Prostate gland (tissue), 2 donors: ENCODE measurements at regions not wholly inside any gene's neighbourhood (a gene's known extent, or its start where the extent isn't known, plus 50 kb on each side); places are given as distances from the start of the nearest gene placed in this dataset.
A peak's percentile ranks its signal among the peaks of the same experiment; 100 is the strongest.

Experiments
- DNase-seq: peaks from one replicate; pipeline ENCODE4 v3.0.0-alpha.2; 2019; ENCODE audit warnings: low spot score
- H3K27ac ChIP-seq, 2 donors: fragments of 200-600 bp; sonication (generic); 2 replicates each; pipeline ENCODE4 v1.5.1; 2017 to 2019
- H3K27me3 ChIP-seq: fragments of 200-600 bp; sonication (generic); replicated peaks from 2 replicates; pipeline ENCODE4 v1.5.1; 2019; ENCODE audit not compliant: insufficient read depth
- H3K36me3 ChIP-seq, 2 donors: fragments of 200-600 bp; sonication (generic); 1 replicate in 1 of 2; 2 replicates in 1 of 2; pipeline versions ENCODE4 v1.5.1 to v1.8.1; 2017 to 2019
- H3K4me1 ChIP-seq: fragments of 200-600 bp; sonication (generic); replicated peaks from 2 replicates; pipeline ENCODE4 v1.5.1; 2019
- H3K4me3 ChIP-seq, 2 donors: fragments of 200-600 bp; sonication (generic); 2 replicates each; pipeline ENCODE4 v1.5.1; 2017 to 2019
- H3K9me3 ChIP-seq: fragments of 200-600 bp; sonication (generic); 2 replicates; pipeline ENCODE4 v1.5.1; 2017
- CTCF ChIP-seq, 4 experiments: fragments of 200-600 bp in 2 of 4; fragments of 450-650 bp in 2 of 4; sonication (generic) in 2 of 4; IDR thresholded peaks; 1 replicate in 3 of 4; 2 replicates in 1 of 4; pipeline ENCODE4 v1.5.1; 2016 to 2019; ENCODE audit warnings: antibody characterized with exemption in 4 of 4, mild to moderate bottlenecking in 2 of 4, moderate library complexity in 2 of 4
- POLR2AphosphoS5 ChIP-seq: sonication (generic); formaldehyde crosslinking; IDR thresholded peaks from one replicate; pipeline ENCODE4 v1.6.1; 2017; ENCODE audit warnings: antibody characterized with exemption
- WGBS: methylation state at CpG from one replicate; pipeline ENCODE4 v1.1.5; 2018; 5-methylcytosine and 5-hydroxymethylcytosine counted together
- intact Hi-C: fragments of 100-400 bp; cut with DNase I; formaldehyde crosslinking; loops from one replicate; pipeline ENCODE4 v1.14.2; 2022

GRCh38 chr3:156604642-156605144, 49.8 kb upstream of the SSR3 start:
- H3K9me3 ChIP-seq, result no peaks in the 10 kb centered on the region
- WGBS, result 84% methylated on average over 2 of the region's 2 CpGs
- no peak for TF ChIP-seq CTCF (IDR thresholded peaks at IDR 0.05)
- TF ChIP-seq POLR2AphosphoS5, result no peak
- H3K27me3 ChIP-seq, result no peaks in the 10 kb centered on the region
- DNase-seq, result no peak
- no peak overlapping the region for H3K4me3 ChIP-seq
- H3K27ac ChIP-seq, result peak overlapping the region in 1 of 2 donors; percentile 57
- no peaks in the 10 kb centered on the region for H3K4me1 ChIP-seq
- intact Hi-C loops, result no loop called here
- H3K36me3 ChIP-seq, result no peaks in the 10 kb centered on the region
